HAP-1 (cell line): ENCODE measurements at regions not wholly inside any gene's neighbourhood (a gene's known extent, or its start where the extent isn't known, plus 50 kb on each side); places are given as distances from the start of the nearest gene placed in this dataset.

Experiments used
- DNase-seq, 2 experiments: peaks; one replicate each; pipeline ENCODE4 v3.0.0-alpha.2; 2016 to 2020; ENCODE audit warnings: low spot score in 2 of 2
- H3K27me3 ChIP-seq: fragments of 250-450 bp; sonication (Bioruptor Pico); 2 replicates; pipeline ENCODE4 v1.5.1; 2020; ENCODE audit warnings: low read depth, mild to moderate bottlenecking, moderate library complexity
- H3K36me3 ChIP-seq: fragments of 250-450 bp; sonication (Bioruptor Pico); replicated peaks from 2 replicates; pipeline ENCODE4 v1.5.1; 2020; ENCODE audit warnings: mild to moderate bottlenecking
- H3K4me1 ChIP-seq: fragments of 250-450 bp; sonication (Bioruptor Pico); 2 replicates; pipeline ENCODE4 v1.5.1; 2020; ENCODE audit warnings: mild to moderate bottlenecking
- H3K4me3 ChIP-seq: fragments of 250-450 bp; sonication (Bioruptor Pico); 2 replicates; pipeline ENCODE4 v1.5.1; 2020; ENCODE audit warnings: mild to moderate bottlenecking, moderate library complexity
- H3K9me3 ChIP-seq: fragments of 250-450 bp; sonication (Bioruptor Pico); 2 replicates; pipeline ENCODE4 v1.5.1; 2020; ENCODE audit warnings: mild to moderate bottlenecking, moderate library complexity
- in situ Hi-C: fragments of 300-500 bp; cut with MboI; formaldehyde crosslinking; loops from 3 replicates; pipeline ENCODE4 v1.14.3; 2020; ENCODE audit warnings: low sequenced_read_pairs, inconsistent platforms, mixed read lengths

- Histone ChIP-seq H3K9me3 (no peaks in the 10 kb centered on the region), H3K36me3 (no peaks in the 10 kb centered on the region), H3K27me3 (no peaks in the 10 kb centered on the region), H3K4me3 (no peak overlapping the region), H3K4me1 (no peaks in the 10 kb centered on the region)
- DNase-seq = no peak
- in situ Hi-C loops = loop anchor here (25.0 kb wide), 1 partner anchor 560 kb away; no protein-coding TSS in a partner anchor
Observed at GRCh38 chr3:157097198-157097597, 62.7 kb downstream of the CCNL1 start.

- Histone ChIP-seq H3K4me3 (no peak overlapping the region), H3K4me1 (no peaks in the 10 kb centered on the region), H3K9me3 (no peaks in the 10 kb centered on the region), H3K27me3 (no peaks in the 10 kb centered on the region), H3K36me3 (no peaks in the 10 kb centered on the region)
- in situ Hi-C loops = loop anchor here (25.0 kb wide), 1 partner anchor 559 kb away; no protein-coding TSS in a partner anchor
- DNase-seq = no peak
Observed at GRCh38 chr3:157096328-157096727, 63.6 kb downstream of the CCNL1 start.
